Keratinocyte (primary cell): ENCODE measurements at regions not wholly inside any gene's neighbourhood (a gene's known extent, or its start where the extent isn't known, plus 50 kb on each side); places are given as distances from the start of the nearest gene placed in this dataset.

ENCODE experiments used
- DNase-seq: peaks from one replicate; pipeline ENCODE4 v3.0.0-alpha.2; 2011; ENCODE audit warnings: low read depth, missing footprints, low spot score
- FAIRE-seq: peaks from 2 replicates; lab custom pipeline; 2011; peaks lifted over from hg19 to GRCh38; lab: Jason Lieb, UNC
- H2AFZ ChIP-seq: 2 replicates; pipeline ENCODE4 v1.6.0; 2012; ENCODE audit warnings: low read length, control low read depth, inconsistent platforms; ENCODE audit not compliant: control insufficient read depth
- H3K27ac ChIP-seq: 2 replicates; pipeline ENCODE4 v1.5.1; 2011; ENCODE audit warnings: low read length; ENCODE audit not compliant: control insufficient read depth, insufficient read depth
- H3K27me3 ChIP-seq: 3 replicates; pipeline ENCODE4 v1.6.0; 2011; ENCODE audit warnings: low read length; ENCODE audit not compliant: control insufficient read depth, insufficient read depth; ENCODE audit errors: extremely low read depth
- H3K36me3 ChIP-seq, 2 experiments: 2 replicates in 1 of 2; 3 replicates in 1 of 2; pipeline ENCODE4 v1.5.1; 2011; ENCODE audit warnings: low read length in 2 of 2, mild to moderate bottlenecking in 1 of 2; ENCODE audit not compliant: control insufficient read depth in 2 of 2, insufficient read depth in 2 of 2; ENCODE audit errors: extremely low read depth in 1 of 2
- H3K4me1 ChIP-seq: 3 replicates; pipeline ENCODE4 v1.5.1; 2011; ENCODE audit warnings: low read length; ENCODE audit not compliant: control insufficient read depth, insufficient read depth; ENCODE audit errors: extremely low read depth
- H3K4me2 ChIP-seq: 3 replicates; pipeline ENCODE4 v1.6.0; 2011; ENCODE audit warnings: low read depth, low read length; ENCODE audit not compliant: control insufficient read depth, insufficient read depth; ENCODE audit errors: extremely low read depth
- H3K4me3 ChIP-seq, 3 experiments: fragments of 200-600 bp in 1 of 3; sonication (generic) in 1 of 3; 2 replicates in 2 of 3; 3 replicates in 1 of 3; pipeline ENCODE4 v1.5.1; 2011 to 2016; ENCODE audit warnings: low read length in 3 of 3, mild to moderate bottlenecking in 3 of 3, control low read depth in 2 of 3, inconsistent platforms in 1 of 3, low read depth in 1 of 3, mixed read lengths in 1 of 3, mixed run types in 1 of 3, moderate library complexity in 1 of 3; ENCODE audit not compliant: control insufficient read depth in 2 of 3, insufficient read depth in 2 of 3; ENCODE audit errors: extremely low read depth in 1 of 3
- H3K79me2 ChIP-seq: 2 replicates; pipeline ENCODE4 v1.6.0; 2012; ENCODE audit warnings: low read length; ENCODE audit not compliant: control insufficient read depth, insufficient read depth
- H3K9ac ChIP-seq: 3 replicates; pipeline ENCODE4 v1.6.0; 2011; ENCODE audit warnings: low read length; ENCODE audit not compliant: control insufficient read depth, insufficient read depth; ENCODE audit errors: extremely low read depth
- H3K9me1 ChIP-seq: 3 replicates; pipeline ENCODE4 v1.6.0; 2011; ENCODE audit warnings: low read length; ENCODE audit not compliant: control insufficient read depth, insufficient read depth; ENCODE audit errors: extremely low read depth
- H3K9me3 ChIP-seq: 2 replicates; pipeline ENCODE4 v1.5.1; 2012; ENCODE audit warnings: low read depth, low read length; ENCODE audit not compliant: control insufficient read depth
- H4K20me1 ChIP-seq: 3 replicates; pipeline ENCODE4 v1.6.0; 2011; ENCODE audit warnings: low read length; ENCODE audit not compliant: control insufficient read depth, insufficient read depth; ENCODE audit errors: extremely low read depth
- CTCF ChIP-seq, 3 experiments: IDR thresholded peaks in 1 of 3; conservative IDR thresholded peaks in 1 of 3; optimal IDR thresholded peaks in 1 of 3; 2 replicates in 2 of 3; 3 replicates in 1 of 3; pipeline versions ENCODE3 to v1.5.1; 2011; ENCODE audit warnings: low read length in 3 of 3, mild to moderate bottlenecking in 3 of 3, moderate library complexity in 2 of 3, control low read depth in 1 of 3, inconsistent platforms in 1 of 3; ENCODE audit not compliant: insufficient read depth in 2 of 3; ENCODE audit errors: extremely low read depth in 1 of 3
- EZH2 ChIP-seq: IDR thresholded peaks from one replicate; pipeline ENCODE4 v1.6.1; 2012; ENCODE audit warnings: inconsistent platforms, mild to moderate bottlenecking, low read length, moderate library complexity
- dilution Hi-C: fragments of 300-500 bp; cut with MboI; formaldehyde crosslinking; loops from one replicate; pipeline ENCODE4 v1.7.0; 2020; ENCODE audit warnings: low sequenced_read_pairs; ENCODE audit not compliant: extremely low pct_ligation_motif_present

GRCh38 chr3:69607466-69608305 lies 131.6 kb upstream of the MITF start:
- no peak for FAIRE-seq
- no peaks in the 10 kb centered on the region for H3K4me1 ChIP-seq
- H3K9ac ChIP-seq = no peak overlapping the region
- no peak overlapping the region for H2AFZ ChIP-seq
- no peak overlapping the region for H3K4me3 ChIP-seq
- no peak overlapping the region for H3K4me2 ChIP-seq
- H3K9me3 ChIP-seq = no peaks in the 10 kb centered on the region
- H4K20me1 ChIP-seq = no peaks in the 10 kb centered on the region
- DNase-seq = no peak
- TF ChIP-seq CTCF (optimal IDR thresholded peaks at IDR 0.05 in 1 of 3, IDR thresholded peaks at IDR 0.05 in 1 of 3, conservative IDR thresholded peaks at IDR 0.05 in 1 of 3; ENCODE audit: extremely low read depth in 1 of 3, insufficient read depth in 2 of 3, low read length in 3 of 3) = no peak
- TF ChIP-seq EZH2 = no peak
- no peaks in the 10 kb centered on the region for H3K9me1 ChIP-seq
- peaks cover 16% of the 10 kb centered on the region for H3K27me3 ChIP-seq
- no peaks in the 10 kb centered on the region for H3K79me2 ChIP-seq
- dilution Hi-C loops = no loop called here
- H3K36me3 ChIP-seq = no peaks in the 10 kb centered on the region
- H3K27ac ChIP-seq = no peak overlapping the region

DNA sequence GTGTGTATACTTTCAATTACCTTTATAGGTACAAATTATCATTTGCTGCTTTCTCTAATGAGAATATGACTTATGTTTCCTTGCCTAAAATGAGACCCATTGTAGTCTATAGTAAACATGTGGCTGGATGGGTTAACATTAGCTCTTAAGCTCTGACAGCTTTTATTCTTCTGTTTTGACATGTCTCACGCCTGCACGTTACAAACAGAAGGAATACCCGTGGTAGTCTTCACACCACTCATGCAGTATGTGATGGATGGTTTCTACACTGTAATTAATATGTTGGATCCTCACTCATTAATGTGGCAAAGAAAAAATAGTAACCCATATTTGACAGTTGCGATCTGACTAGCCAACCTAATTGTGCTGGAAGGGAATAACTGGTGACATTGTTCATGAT lies 133.4 kb upstream of the MITF start:
- Histone ChIP-seq H3K27ac (no peak overlapping the region), H3K4me2 (no peak overlapping the region), H3K9me1 (no peaks in the 10 kb centered on the region), H3K27me3 (peaks cover 16% of the 10 kb centered on the region), H3K9ac (no peak overlapping the region), H2AFZ (no peak overlapping the region), H3K4me1 (no peaks in the 10 kb centered on the region), H3K9me3 (no peaks in the 10 kb centered on the region), H4K20me1 (no peaks in the 10 kb centered on the region), H3K79me2 (no peaks in the 10 kb centered on the region), H3K4me3 (no peak overlapping the region), H3K36me3 (no peaks in the 10 kb centered on the region)
- FAIRE-seq (no peak), DNase-seq (no peak)
- dilution Hi-C loops = no loop called here
- no peak for TF ChIP-seq CTCF (optimal IDR thresholded peaks at IDR 0.05 in 1 of 3, IDR thresholded peaks at IDR 0.05 in 1 of 3, conservative IDR thresholded peaks at IDR 0.05 in 1 of 3; ENCODE audit: extremely low read depth in 1 of 3, insufficient read depth in 2 of 3, low read length in 3 of 3)
- TF ChIP-seq EZH2 = no peak
